HCT116 (cell line): ENCODE measurements at regions not wholly inside any gene's neighbourhood (a gene's known extent, or its start where the extent isn't known, plus 50 kb on each side); places are given as distances from the start of the nearest gene placed in this dataset.

ENCODE experiments used
- ATAC-seq: fragments of 200-7000 bp; cut with Tn5 transposase; 2 replicates; pipeline ENCODE4 v1.9.1; 2020; ENCODE audit warnings: mild to moderate bottlenecking, moderate library complexity
- BruUV-seq: library from RNA; stranded (reverse); fragments of 400-500 nt; replicated peaks from 2 replicates; lab custom pipeline; 2021; lab: Mats Ljungman, UMichigan
- CTCF ChIA-PET: fragments of 300-600 bp; sonication (Branson Sonifier 250); formaldehyde crosslinking; loops from one replicate; lab custom pipeline; 2021; ENCODE audit warnings: antibody characterized with exemption; lab: Charles Lee
- POLR2A ChIA-PET: fragments of 300-600, 350-600 bp; sonication (Branson Sonifier 250); formaldehyde crosslinking; loops from one replicate; lab custom pipeline; 2021; ENCODE audit warnings: antibody characterized with exemption; lab: Charles Lee
- RAD21 ChIA-PET, 2 experiments: fragments of 300-600 bp; sonication (Branson Sonifier 250); formaldehyde crosslinking; loops; one replicate each; lab custom pipeline; 2023; ENCODE audit warnings: low total read pairs in 2 of 2; ENCODE audit not compliant: uncharacterized antibody in 2 of 2, unreplicated experiment in 2 of 2, low non-redundant PET in 1 of 2; lab: Charles Lee
- DNase-seq: peaks from one replicate; pipeline ENCODE4 v3.0.0-alpha.2; 2010; ENCODE audit warnings: low read depth, low spot score
- H2AFZ ChIP-seq: fragments of 200-600 bp; shearing (Covaris generic), sonication (generic); 2 replicates; pipeline ENCODE4 v1.6.1; 2017; ENCODE audit warnings: low read depth, mixed run types, mixed read lengths, antibody characterized with exemption, low read length; ENCODE audit not compliant: poor library complexity, severe bottlenecking
- H3K27ac ChIP-seq: 2 replicates; pipeline ENCODE4 v1.5.1; 2012; ENCODE audit warnings: low read depth, low read length
- H3K27me3 ChIP-seq: fragments of 200-600 bp; sonication (generic); 2 replicates; pipeline ENCODE4 v1.6.1; 2016; ENCODE audit warnings: mixed run types, low read length, mixed read lengths; ENCODE audit not compliant: insufficient read depth
- H3K36me3 ChIP-seq, 2 experiments: fragments of 200-500 bp in 1 of 2; fragments of 200-600 bp in 1 of 2; sonication (Bioruptor generic) in 1 of 2; sonication (generic) in 1 of 2; 2 replicates each; pipeline versions ENCODE4 v1.5.1 to v1.6.1; 2014 to 2016; ENCODE audit warnings: low read length in 2 of 2, inconsistent platforms in 1 of 2, mixed read lengths in 1 of 2, mixed run types in 1 of 2; ENCODE audit not compliant: insufficient read depth in 2 of 2, control insufficient read depth in 1 of 2
- H3K4me1 ChIP-seq, 2 experiments: fragments of 200-600 bp in 1 of 2; sonication (generic) in 1 of 2; 2 replicates each; pipeline versions ENCODE4 v1.5.1 to v1.6.1; 2012 to 2017; ENCODE audit warnings: low read length in 2 of 2, inconsistent platforms in 1 of 2, mild to moderate bottlenecking in 1 of 2, mixed read lengths in 1 of 2, mixed run types in 1 of 2, moderate library complexity in 1 of 2; ENCODE audit not compliant: insufficient read depth in 2 of 2, control insufficient read depth in 1 of 2
- H3K4me2 ChIP-seq: fragments of 200-600 bp; sonication (generic); 2 replicates; pipeline ENCODE4 v1.6.1; 2017; ENCODE audit warnings: mixed run types, low read length, mixed read lengths
- H3K4me3 ChIP-seq, 2 experiments: fragments of 200-600 bp in 1 of 2; sonication (generic) in 1 of 2; replicated peaks in 1 of 2; 2 replicates each; pipeline ENCODE4 v1.5.1; 2011 to 2016; ENCODE audit warnings: low read length in 2 of 2, control low read depth in 1 of 2, low read depth in 1 of 2, mild to moderate bottlenecking in 1 of 2, mixed read lengths in 1 of 2, mixed run types in 1 of 2
- H3K79me2 ChIP-seq: fragments of 200-600 bp; sonication (generic); 2 replicates; pipeline ENCODE4 v1.6.1; 2017; ENCODE audit warnings: mild to moderate bottlenecking, mixed run types, low read length, moderate library complexity, mixed read lengths; ENCODE audit not compliant: insufficient read depth
- H3K9ac ChIP-seq: fragments of 200-600 bp; sonication (generic); 2 replicates; pipeline ENCODE4 v1.6.1; 2016; ENCODE audit warnings: low read length, mixed read lengths
- H3K9me2 ChIP-seq: fragments of 200-600 bp; sonication (generic), shearing (Covaris generic); 2 replicates; pipeline ENCODE4 v1.6.1; 2017; ENCODE audit warnings: mixed run types, mild to moderate bottlenecking, moderate library complexity; ENCODE audit not compliant: insufficient read depth
- H3K9me3 ChIP-seq, 2 experiments: fragments of 200-500 bp in 1 of 2; fragments of 200-600 bp in 1 of 2; sonication (Bioruptor generic) in 1 of 2; sonication (generic) in 1 of 2; 2 replicates each; pipeline ENCODE4 v1.6.1; 2014 to 2017; ENCODE audit warnings: low read length in 2 of 2, mixed read lengths in 2 of 2, inconsistent platforms in 1 of 2, low read depth in 1 of 2, mild to moderate bottlenecking in 1 of 2, mixed run types in 1 of 2, moderate library complexity in 1 of 2; ENCODE audit not compliant: control insufficient read depth in 1 of 2, insufficient read depth in 1 of 2
- H4K20me1 ChIP-seq: fragments of 200-600 bp; sonication (generic), shearing (Covaris generic); 2 replicates; pipeline ENCODE4 v1.6.1; 2017; ENCODE audit warnings: mixed run types, mild to moderate bottlenecking, moderate library complexity; ENCODE audit not compliant: insufficient read depth
- ELF1 ChIP-seq: IDR thresholded peaks from 2 replicates; pipeline ENCODE4 v1.6.1; 2012; ENCODE audit warnings: low read depth, borderline replicate concordance
- FOSL1 ChIP-seq: IDR thresholded peaks from 2 replicates; pipeline ENCODE4 v1.6.1; 2012; ENCODE audit warnings: low read depth
- MAX ChIP-seq: IDR thresholded peaks from 2 replicates; pipeline ENCODE4 v1.6.1; 2012
- POLR2A ChIP-seq: IDR thresholded peaks from 2 replicates; pipeline ENCODE4 v1.7.0; 2011; ENCODE audit warnings: borderline replicate concordance; ENCODE audit not compliant: insufficient read depth, insufficient read length; ENCODE audit errors: extremely low read depth
- POLR2AphosphoS5 ChIP-seq: IDR thresholded peaks from 2 replicates; pipeline ENCODE4 v1.6.1; 2011; ENCODE audit warnings: mild to moderate bottlenecking, low read depth, low read length, moderate library complexity
- RAD21 ChIP-seq: IDR thresholded peaks from 2 replicates; pipeline ENCODE4 v1.6.1; 2012; ENCODE audit warnings: low read depth, mild to moderate bottlenecking
- SIN3A ChIP-seq: IDR thresholded peaks from 2 replicates; pipeline ENCODE4 v1.6.1; 2012; ENCODE audit warnings: low read depth
- SP1 ChIP-seq: IDR thresholded peaks from 2 replicates; pipeline ENCODE4 v1.6.1; 2012; ENCODE audit warnings: low read depth
- SRF ChIP-seq: IDR thresholded peaks from 2 replicates; pipeline ENCODE4 v1.6.1; 2012; ENCODE audit warnings: low read depth
- TCF7L2 ChIP-seq: IDR thresholded peaks from 2 replicates; pipeline ENCODE4 v1.7.0; 2011; ENCODE audit warnings: borderline replicate concordance, inconsistent platforms; ENCODE audit not compliant: insufficient read depth, insufficient read length; ENCODE audit errors: extremely low read depth
- YY1 ChIP-seq: IDR thresholded peaks from 2 replicates; pipeline ENCODE4 v1.6.1; 2011; ENCODE audit warnings: low read length, low read depth, moderate library complexity, mild to moderate bottlenecking; ENCODE audit not compliant: insufficient replicate concordance; ENCODE audit errors: extremely low read depth
- ZFX ChIP-seq: fragments of 450-650 bp; IDR thresholded peaks from 2 replicates; pipeline ENCODE4 v1.6.1; 2017
- ZNF274 ChIP-seq: fragments of 200-500 bp; sonication (Bioruptor generic); IDR thresholded peaks from 2 replicates; pipeline ENCODE4 v1.6.1; 2014; ENCODE audit warnings: mild to moderate bottlenecking, low read depth, low read length, inconsistent platforms
- intact Hi-C: fragments of 100-400 bp; cut with micrococcal nuclease; formaldehyde crosslinking; loops from 2 replicates; pipeline ENCODE4 v1.10.0; 2022
- TF ChIP-seq, protein P1 (sequence below): IDR thresholded peaks from 2 replicates; pipeline ENCODE4 v1.6.1; 2012
- TF ChIP-seq, protein P2 (sequence below): IDR thresholded peaks from 2 replicates; pipeline ENCODE4 v1.6.1; 2011; ENCODE audit warnings: mild to moderate bottlenecking, low read length, moderate library complexity; ENCODE audit not compliant: insufficient replicate concordance; ENCODE audit errors: extremely low read depth
- TF ChIP-seq, protein P3 (sequence below): IDR thresholded peaks from 2 replicates; pipeline ENCODE4 v1.6.1; 2012; ENCODE audit warnings: low read depth

GRCh38 chr2:220703279-220703678, 868.8 kb downstream of the EPHA4 start:
- Histone ChIP-seq H3K27me3 (no peaks in the 10 kb centered on the region), H3K9me2 (no peaks in the 10 kb centered on the region), H4K20me1 (no peaks in the 10 kb centered on the region), H3K4me2 (no peak overlapping the region), H3K4me1 (no peaks in the 10 kb centered on the region), H3K4me3 (no peak overlapping the region), H3K36me3 (no peaks in the 10 kb centered on the region), H2AFZ (no peak overlapping the region), H3K9ac (no peak overlapping the region), H3K79me2 (no peaks in the 10 kb centered on the region), H3K27ac (no peak overlapping the region), H3K9me3 (no peaks in the 10 kb centered on the region)
- ChIA-PET CTCF (no interaction called here), RAD21 (no interaction called here), POLR2A (no interaction called here)
- intact Hi-C loops = no loop called here
- ATAC-seq (no peak), DNase-seq (no peak)
- BruUV-seq = no TSS peak
- TF ChIP-seq YY1 (no peak), ZNF274 (no peak), FOSL1 (no peak), ELF1 (no peak), POLR2AphosphoS5 (no peak), POLR2A (no peak), TCF7L2 (no peak), MAX (no peak), SP1 (no peak), SRF (no peak), ZFX (no peak), RAD21 (no peak), SIN3A (no peak)
- TF ChIP-seq, protein P1, sequence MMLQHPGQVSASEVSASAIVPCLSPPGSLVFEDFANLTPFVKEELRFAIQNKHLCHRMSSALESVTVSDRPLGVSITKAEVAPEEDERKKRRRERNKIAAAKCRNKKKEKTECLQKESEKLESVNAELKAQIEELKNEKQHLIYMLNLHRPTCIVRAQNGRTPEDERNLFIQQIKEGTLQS = no peak
- TF ChIP-seq, protein P2, sequence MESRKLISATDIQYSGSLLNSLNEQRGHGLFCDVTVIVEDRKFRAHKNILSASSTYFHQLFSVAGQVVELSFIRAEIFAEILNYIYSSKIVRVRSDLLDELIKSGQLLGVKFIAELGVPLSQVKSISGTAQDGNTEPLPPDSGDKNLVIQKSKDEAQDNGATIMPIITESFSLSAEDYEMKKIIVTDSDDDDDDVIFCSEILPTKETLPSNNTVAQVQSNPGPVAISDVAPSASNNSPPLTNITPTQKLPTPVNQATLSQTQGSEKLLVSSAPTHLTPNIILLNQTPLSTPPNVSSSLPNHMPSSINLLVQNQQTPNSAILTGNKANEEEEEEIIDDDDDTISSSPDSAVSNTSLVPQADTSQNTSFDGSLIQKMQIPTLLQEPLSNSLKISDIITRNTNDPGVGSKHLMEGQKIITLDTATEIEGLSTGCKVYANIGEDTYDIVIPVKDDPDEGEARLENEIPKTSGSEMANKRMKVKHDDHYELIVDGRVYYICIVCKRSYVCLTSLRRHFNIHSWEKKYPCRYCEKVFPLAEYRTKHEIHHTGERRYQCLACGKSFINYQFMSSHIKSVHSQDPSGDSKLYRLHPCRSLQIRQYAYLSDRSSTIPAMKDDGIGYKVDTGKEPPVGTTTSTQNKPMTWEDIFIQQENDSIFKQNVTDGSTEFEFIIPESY = no peak
- TF ChIP-seq, protein P3, sequence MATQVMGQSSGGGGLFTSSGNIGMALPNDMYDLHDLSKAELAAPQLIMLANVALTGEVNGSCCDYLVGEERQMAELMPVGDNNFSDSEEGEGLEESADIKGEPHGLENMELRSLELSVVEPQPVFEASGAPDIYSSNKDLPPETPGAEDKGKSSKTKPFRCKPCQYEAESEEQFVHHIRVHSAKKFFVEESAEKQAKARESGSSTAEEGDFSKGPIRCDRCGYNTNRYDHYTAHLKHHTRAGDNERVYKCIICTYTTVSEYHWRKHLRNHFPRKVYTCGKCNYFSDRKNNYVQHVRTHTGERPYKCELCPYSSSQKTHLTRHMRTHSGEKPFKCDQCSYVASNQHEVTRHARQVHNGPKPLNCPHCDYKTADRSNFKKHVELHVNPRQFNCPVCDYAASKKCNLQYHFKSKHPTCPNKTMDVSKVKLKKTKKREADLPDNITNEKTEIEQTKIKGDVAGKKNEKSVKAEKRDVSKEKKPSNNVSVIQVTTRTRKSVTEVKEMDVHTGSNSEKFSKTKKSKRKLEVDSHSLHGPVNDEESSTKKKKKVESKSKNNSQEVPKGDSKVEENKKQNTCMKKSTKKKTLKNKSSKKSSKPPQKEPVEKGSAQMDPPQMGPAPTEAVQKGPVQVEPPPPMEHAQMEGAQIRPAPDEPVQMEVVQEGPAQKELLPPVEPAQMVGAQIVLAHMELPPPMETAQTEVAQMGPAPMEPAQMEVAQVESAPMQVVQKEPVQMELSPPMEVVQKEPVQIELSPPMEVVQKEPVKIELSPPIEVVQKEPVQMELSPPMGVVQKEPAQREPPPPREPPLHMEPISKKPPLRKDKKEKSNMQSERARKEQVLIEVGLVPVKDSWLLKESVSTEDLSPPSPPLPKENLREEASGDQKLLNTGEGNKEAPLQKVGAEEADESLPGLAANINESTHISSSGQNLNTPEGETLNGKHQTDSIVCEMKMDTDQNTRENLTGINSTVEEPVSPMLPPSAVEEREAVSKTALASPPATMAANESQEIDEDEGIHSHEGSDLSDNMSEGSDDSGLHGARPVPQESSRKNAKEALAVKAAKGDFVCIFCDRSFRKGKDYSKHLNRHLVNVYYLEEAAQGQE = no peak
